ENCODE measurements at regions not wholly inside any gene's neighbourhood (a gene's known extent, or its start where the extent isn't known, plus 50 kb on each side); places are given as distances from the start of the nearest gene placed in this dataset.

DNA sequence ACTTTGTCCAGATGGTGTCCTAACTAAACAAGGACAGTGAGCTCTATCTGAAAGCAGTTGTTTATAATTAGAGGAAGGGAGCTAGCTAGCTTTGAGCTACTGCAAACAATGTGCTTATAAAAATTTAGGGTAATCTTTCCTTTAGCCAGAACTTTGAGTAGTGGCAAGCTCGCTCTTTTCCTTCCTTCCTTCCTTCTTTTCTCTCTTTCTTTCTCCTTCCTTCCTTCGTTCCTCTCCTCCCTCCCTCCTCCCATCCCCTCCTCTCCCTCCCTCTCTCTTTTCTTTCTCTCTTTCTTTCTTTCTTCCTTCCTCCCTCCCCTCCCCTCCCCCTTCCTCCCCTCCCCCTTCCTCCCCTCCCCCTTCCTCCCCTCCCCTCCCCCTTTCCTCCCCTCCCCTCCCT lies 520.1 kb downstream of the INHBA start:
- TF ChIP-seq, protein P1, sequence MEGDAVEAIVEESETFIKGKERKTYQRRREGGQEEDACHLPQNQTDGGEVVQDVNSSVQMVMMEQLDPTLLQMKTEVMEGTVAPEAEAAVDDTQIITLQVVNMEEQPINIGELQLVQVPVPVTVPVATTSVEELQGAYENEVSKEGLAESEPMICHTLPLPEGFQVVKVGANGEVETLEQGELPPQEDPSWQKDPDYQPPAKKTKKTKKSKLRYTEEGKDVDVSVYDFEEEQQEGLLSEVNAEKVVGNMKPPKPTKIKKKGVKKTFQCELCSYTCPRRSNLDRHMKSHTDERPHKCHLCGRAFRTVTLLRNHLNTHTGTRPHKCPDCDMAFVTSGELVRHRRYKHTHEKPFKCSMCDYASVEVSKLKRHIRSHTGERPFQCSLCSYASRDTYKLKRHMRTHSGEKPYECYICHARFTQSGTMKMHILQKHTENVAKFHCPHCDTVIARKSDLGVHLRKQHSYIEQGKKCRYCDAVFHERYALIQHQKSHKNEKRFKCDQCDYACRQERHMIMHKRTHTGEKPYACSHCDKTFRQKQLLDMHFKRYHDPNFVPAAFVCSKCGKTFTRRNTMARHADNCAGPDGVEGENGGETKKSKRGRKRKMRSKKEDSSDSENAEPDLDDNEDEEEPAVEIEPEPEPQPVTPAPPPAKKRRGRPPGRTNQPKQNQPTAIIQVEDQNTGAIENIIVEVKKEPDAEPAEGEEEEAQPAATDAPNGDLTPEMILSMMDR (conservative IDR thresholded peaks at IDR 0.05; ENCODE audit: low read depth in 2 of 2), result no peak
- no peak for TF ChIP-seq POLR2AphosphoS5 (IDR thresholded peaks at IDR 0.05; ENCODE audit: low read depth)
- no peak for TF ChIP-seq EZH2 (IDR thresholded peaks at IDR 0.05; ENCODE audit: low read depth, unreplicated experiment)
- TF ChIP-seq EZH2phosphoT487 (IDR thresholded peaks at IDR 0.05; ENCODE audit: unreplicated experiment), result no peak
- no peak for TF ChIP-seq CREB1 (CRISPR knock-in tag; IDR thresholded peaks at IDR 0.05; ENCODE audit: low read depth)
- TF ChIP-seq, protein P2, sequence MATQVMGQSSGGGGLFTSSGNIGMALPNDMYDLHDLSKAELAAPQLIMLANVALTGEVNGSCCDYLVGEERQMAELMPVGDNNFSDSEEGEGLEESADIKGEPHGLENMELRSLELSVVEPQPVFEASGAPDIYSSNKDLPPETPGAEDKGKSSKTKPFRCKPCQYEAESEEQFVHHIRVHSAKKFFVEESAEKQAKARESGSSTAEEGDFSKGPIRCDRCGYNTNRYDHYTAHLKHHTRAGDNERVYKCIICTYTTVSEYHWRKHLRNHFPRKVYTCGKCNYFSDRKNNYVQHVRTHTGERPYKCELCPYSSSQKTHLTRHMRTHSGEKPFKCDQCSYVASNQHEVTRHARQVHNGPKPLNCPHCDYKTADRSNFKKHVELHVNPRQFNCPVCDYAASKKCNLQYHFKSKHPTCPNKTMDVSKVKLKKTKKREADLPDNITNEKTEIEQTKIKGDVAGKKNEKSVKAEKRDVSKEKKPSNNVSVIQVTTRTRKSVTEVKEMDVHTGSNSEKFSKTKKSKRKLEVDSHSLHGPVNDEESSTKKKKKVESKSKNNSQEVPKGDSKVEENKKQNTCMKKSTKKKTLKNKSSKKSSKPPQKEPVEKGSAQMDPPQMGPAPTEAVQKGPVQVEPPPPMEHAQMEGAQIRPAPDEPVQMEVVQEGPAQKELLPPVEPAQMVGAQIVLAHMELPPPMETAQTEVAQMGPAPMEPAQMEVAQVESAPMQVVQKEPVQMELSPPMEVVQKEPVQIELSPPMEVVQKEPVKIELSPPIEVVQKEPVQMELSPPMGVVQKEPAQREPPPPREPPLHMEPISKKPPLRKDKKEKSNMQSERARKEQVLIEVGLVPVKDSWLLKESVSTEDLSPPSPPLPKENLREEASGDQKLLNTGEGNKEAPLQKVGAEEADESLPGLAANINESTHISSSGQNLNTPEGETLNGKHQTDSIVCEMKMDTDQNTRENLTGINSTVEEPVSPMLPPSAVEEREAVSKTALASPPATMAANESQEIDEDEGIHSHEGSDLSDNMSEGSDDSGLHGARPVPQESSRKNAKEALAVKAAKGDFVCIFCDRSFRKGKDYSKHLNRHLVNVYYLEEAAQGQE (IDR thresholded peaks at IDR 0.05; ENCODE audit: unreplicated experiment), result no peak

All from GM23338 (cell line).